Loucy (cell line): ENCODE measurements at regions not wholly inside any gene's neighbourhood (a gene's known extent, or its start where the extent isn't known, plus 50 kb on each side); places are given as distances from the start of the nearest gene placed in this dataset.

Experiments used
- EZH2phosphoT487 ChIP-seq: fragments of 200-600 bp; IDR thresholded peaks from 2 replicates; pipeline ENCODE4 v1.6.1; 2018; ENCODE audit warnings: antibody characterized with exemption, mild to moderate bottlenecking, moderate library complexity, borderline replicate concordance
- TF ChIP-seq, protein P1 (sequence below): fragments of 200-600 bp; sonication (generic); conservative IDR thresholded peaks from 2 replicates; pipeline ENCODE4 v1.5.1; 2014; ENCODE audit warnings: mild to moderate bottlenecking, antibody characterized with exemption, low read length

DNA sequence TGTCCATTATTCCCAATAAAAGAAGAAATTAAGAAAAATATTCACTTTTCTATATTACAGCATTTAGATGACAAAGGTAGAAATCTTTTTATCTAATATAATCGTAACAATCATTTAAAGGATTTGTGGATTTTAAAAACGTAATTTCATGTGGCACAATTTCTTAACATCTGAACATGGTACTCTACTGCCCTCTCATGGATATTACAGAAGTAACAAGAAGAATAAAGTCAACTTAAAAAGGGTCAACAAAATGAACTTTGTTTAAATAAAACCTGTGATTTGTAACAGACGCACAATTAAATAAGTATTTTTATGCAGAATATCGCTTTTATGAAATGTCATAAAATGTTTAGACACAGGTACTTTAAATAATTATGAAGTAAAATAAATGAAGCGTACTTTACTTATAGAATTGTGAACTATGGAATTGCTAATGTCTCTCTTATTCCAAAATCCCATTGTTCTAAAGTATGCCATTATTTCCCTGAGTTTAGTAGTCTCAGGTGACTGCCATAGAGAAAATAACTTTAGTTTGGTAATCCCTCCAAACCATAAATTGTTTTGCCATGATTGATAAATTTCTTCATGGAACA, 366.8 kb upstream of the ZNF385D start:
- TF ChIP-seq, protein P1, sequence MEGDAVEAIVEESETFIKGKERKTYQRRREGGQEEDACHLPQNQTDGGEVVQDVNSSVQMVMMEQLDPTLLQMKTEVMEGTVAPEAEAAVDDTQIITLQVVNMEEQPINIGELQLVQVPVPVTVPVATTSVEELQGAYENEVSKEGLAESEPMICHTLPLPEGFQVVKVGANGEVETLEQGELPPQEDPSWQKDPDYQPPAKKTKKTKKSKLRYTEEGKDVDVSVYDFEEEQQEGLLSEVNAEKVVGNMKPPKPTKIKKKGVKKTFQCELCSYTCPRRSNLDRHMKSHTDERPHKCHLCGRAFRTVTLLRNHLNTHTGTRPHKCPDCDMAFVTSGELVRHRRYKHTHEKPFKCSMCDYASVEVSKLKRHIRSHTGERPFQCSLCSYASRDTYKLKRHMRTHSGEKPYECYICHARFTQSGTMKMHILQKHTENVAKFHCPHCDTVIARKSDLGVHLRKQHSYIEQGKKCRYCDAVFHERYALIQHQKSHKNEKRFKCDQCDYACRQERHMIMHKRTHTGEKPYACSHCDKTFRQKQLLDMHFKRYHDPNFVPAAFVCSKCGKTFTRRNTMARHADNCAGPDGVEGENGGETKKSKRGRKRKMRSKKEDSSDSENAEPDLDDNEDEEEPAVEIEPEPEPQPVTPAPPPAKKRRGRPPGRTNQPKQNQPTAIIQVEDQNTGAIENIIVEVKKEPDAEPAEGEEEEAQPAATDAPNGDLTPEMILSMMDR: peak; percentile 77
- TF ChIP-seq EZH2phosphoT487: no peak
